C4-2B (cell line): ENCODE measurements at regions not wholly inside any gene's neighbourhood (a gene's known extent, or its start where the extent isn't known, plus 50 kb on each side); places are given as distances from the start of the nearest gene placed in this dataset.

Experiments used
- ZFX ChIP-seq: fragments of 450-650 bp; IDR thresholded peaks from 2 replicates; pipeline ENCODE4 v1.6.1; 2017
- TF ChIP-seq, protein P1 (sequence below): fragments of 450-650 bp; conservative IDR thresholded peaks from 2 replicates; pipeline ENCODE4 v1.5.1; 2017; ENCODE audit warnings: mild to moderate bottlenecking

DNA sequence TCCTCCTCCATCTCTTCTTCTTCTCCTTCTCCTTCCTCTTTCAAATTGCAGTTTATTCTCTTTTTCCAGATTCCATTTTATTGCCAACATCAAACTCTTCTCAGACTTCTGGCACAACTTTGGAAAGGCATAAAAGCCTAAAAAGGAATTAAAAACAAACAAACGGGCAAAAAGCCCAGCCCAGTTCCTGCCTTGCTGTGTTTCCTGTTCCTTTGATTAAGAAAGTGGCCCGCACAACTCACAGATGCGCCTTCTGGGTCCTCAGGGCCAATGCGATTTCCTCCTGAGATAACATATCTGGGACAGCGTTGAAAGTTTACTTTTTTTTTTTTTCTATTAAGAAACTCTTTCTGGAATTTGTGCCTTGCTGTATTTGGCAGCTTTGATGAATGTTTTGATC, 158.7 kb upstream of the UBE3A start:
- TF ChIP-seq, protein P1, sequence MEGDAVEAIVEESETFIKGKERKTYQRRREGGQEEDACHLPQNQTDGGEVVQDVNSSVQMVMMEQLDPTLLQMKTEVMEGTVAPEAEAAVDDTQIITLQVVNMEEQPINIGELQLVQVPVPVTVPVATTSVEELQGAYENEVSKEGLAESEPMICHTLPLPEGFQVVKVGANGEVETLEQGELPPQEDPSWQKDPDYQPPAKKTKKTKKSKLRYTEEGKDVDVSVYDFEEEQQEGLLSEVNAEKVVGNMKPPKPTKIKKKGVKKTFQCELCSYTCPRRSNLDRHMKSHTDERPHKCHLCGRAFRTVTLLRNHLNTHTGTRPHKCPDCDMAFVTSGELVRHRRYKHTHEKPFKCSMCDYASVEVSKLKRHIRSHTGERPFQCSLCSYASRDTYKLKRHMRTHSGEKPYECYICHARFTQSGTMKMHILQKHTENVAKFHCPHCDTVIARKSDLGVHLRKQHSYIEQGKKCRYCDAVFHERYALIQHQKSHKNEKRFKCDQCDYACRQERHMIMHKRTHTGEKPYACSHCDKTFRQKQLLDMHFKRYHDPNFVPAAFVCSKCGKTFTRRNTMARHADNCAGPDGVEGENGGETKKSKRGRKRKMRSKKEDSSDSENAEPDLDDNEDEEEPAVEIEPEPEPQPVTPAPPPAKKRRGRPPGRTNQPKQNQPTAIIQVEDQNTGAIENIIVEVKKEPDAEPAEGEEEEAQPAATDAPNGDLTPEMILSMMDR = no peak
- TF ChIP-seq ZFX = no peak
